C1 segment of cervical spinal cord (tissue), 14 donors: ENCODE measurements at regions not wholly inside any gene's neighbourhood (a gene's known extent, or its start where the extent isn't known, plus 50 kb on each side); places are given as distances from the start of the nearest gene placed in this dataset.
"Not testable (repeated sequence)": the region's sequence is repeated elsewhere in the genome, so short reads cannot be mapped to it uniquely, and the experiment has no call there.

Experiments
- DNase-seq, 14 donors: peaks; one replicate each; lab custom pipeline; 2025; lab: John Stamatoyannopoulos, UW

- no peak for DNase-seq
These were observed 317.0 kb upstream of the GCFC2 start for GRCh38 chr2:76027761-76028160.

GRCh38 chr2:76019128-76019527 lies 308.4 kb upstream of the GCFC2 start:
- no peak for DNase-seq

GRCh38 chr2:76009484-76009883 lies 298.8 kb upstream of the GCFC2 start:
- DNase-seq = peak in 1 of 14 donors; percentile 1

GRCh38 chr2:76008001-76008702 lies 297.4 kb upstream of the GCFC2 start:
- DNase-seq = no peak

- no peak for DNase-seq
These were observed 289.7 kb upstream of the GCFC2 start for GRCh38 chr2:76000425-76000824.

- no peak for DNase-seq
These were observed 287.7 kb upstream of the GCFC2 start for GRCh38 chr2:75998451-75998850.

GRCh38 chr2:75994759-75995158 lies 284.0 kb upstream of the GCFC2 start:
- no peak for DNase-seq

GRCh38 chr2:75988622-75989021 lies 277.9 kb upstream of the GCFC2 start:
- DNase-seq = not testable (repeated sequence)

GRCh38 chr2:75986617-75987016 lies 275.9 kb upstream of the GCFC2 start:
- no peak for DNase-seq

- no peak for DNase-seq
These were observed 272.0 kb upstream of the GCFC2 start for GRCh38 chr2:75982719-75983118.

GRCh38 chr2:75964646-75965045 lies 253.9 kb upstream of the GCFC2 start:
- DNase-seq = no peak

- DNase-seq = no peak
These were observed 249.8 kb upstream of the GCFC2 start for GRCh38 chr2:75960472-75961009.

GRCh38 chr2:75959724-75960471 lies 249.2 kb upstream of the GCFC2 start:
- no peak for DNase-seq

GRCh38 chr2:75954761-75955160 lies 244.0 kb upstream of the GCFC2 start:
- DNase-seq = no peak

- no peak for DNase-seq
These were observed 241.5 kb upstream of the GCFC2 start for GRCh38 chr2:75952173-75952572.

GRCh38 chr2:75949385-75950030 lies 238.8 kb upstream of the GCFC2 start:
- DNase-seq = no peak

GRCh38 chr2:75936311-75936710 lies 225.6 kb upstream of the GCFC2 start:
- DNase-seq = no peak

- no peak for DNase-seq
These were observed 222.3 kb upstream of the GCFC2 start for GRCh38 chr2:75932996-75933395.

- no peak for DNase-seq
These were observed 217.4 kb upstream of the GCFC2 start for GRCh38 chr2:75928093-75928492.

- no peak for DNase-seq
These were observed 214.8 kb upstream of the GCFC2 start for GRCh38 chr2:75925331-75926024.

- no peak for DNase-seq
These were observed 211.5 kb upstream of the GCFC2 start for GRCh38 chr2:75922191-75922590.
